ENCODE measurements at regions not wholly inside any gene's neighbourhood (a gene's known extent, or its start where the extent isn't known, plus 50 kb on each side); places are given as distances from the start of the nearest gene placed in this dataset.

DNA sequence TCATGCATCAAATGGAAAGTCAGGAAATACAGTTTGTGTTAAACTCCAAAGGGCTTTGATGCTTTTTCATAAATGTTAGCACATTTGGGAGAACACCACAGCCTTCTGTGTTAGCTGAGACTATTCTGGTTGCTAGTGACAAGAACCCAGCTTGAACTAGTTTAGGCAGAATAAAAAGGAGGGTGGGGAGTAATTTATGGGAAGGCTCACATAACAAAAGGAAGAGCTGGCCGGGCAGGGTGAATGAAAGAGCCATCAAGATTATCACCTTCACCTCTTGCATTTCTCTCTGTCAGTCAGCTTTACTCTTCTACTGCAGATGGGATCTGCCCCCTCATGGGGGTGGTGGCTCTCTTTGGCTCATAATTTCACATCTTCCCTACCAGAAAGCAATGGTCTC, 75.4 kb upstream of the VTCN1 start:
- no peak for DNase-seq (ENCODE audit: low spot score)
- TF ChIP-seq OVOL2 (CRISPR knock-in tag; IDR thresholded peaks at IDR 0.05; ENCODE audit: borderline replicate concordance) (no peak), IRF2 (CRISPR knock-in tag; IDR thresholded peaks at IDR 0.05; ENCODE audit: borderline replicate concordance, low read depth) (no peak), FOXK1 (CRISPR knock-in tag; IDR thresholded peaks at IDR 0.05) (no peak), ZNF423 (CRISPR knock-in tag; IDR thresholded peaks at IDR 0.05) (no peak), ATF1 (CRISPR knock-in tag; IDR thresholded peaks at IDR 0.05) (no peak), ZNF416 (CRISPR knock-in tag; IDR thresholded peaks at IDR 0.05) (no peak), HMGA2 (CRISPR knock-in tag; IDR thresholded peaks at IDR 0.05) (no peak)
- TF ChIP-seq, protein P1, sequence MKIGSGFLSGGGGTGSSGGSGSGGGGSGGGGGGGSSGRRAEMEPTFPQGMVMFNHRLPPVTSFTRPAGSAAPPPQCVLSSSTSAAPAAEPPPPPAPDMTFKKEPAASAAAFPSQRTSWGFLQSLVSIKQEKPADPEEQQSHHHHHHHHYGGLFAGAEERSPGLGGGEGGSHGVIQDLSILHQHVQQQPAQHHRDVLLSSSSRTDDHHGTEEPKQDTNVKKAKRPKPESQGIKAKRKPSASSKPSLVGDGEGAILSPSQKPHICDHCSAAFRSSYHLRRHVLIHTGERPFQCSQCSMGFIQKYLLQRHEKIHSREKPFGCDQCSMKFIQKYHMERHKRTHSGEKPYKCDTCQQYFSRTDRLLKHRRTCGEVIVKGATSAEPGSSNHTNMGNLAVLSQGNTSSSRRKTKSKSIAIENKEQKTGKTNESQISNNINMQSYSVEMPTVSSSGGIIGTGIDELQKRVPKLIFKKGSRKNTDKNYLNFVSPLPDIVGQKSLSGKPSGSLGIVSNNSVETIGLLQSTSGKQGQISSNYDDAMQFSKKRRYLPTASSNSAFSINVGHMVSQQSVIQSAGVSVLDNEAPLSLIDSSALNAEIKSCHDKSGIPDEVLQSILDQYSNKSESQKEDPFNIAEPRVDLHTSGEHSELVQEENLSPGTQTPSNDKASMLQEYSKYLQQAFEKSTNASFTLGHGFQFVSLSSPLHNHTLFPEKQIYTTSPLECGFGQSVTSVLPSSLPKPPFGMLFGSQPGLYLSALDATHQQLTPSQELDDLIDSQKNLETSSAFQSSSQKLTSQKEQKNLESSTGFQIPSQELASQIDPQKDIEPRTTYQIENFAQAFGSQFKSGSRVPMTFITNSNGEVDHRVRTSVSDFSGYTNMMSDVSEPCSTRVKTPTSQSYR (CRISPR knock-in tag; IDR thresholded peaks at IDR 0.05) = no peak
- TF ChIP-seq, protein P2, sequence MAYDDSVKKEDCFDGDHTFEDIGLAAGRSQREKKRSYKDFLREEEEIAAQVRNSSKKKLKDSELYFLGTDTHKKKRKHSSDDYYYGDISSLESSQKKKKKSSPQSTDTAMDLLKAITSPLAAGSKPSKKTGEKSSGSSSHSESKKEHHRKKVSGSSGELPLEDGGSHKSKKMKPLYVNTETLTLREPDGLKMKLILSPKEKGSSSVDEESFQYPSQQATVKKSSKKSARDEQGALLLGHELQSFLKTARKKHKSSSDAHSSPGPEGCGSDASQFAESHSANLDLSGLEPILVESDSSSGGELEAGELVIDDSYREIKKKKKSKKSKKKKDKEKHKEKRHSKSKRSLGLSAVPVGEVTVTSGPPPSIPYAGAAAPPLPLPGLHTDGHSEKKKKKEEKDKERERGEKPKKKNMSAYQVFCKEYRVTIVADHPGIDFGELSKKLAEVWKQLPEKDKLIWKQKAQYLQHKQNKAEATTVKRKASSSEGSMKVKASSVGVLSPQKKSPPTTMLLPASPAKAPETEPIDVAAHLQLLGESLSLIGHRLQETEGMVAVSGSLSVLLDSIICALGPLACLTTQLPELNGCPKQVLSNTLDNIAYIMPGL (CRISPR knock-in tag; IDR thresholded peaks at IDR 0.05) = no peak
- TF ChIP-seq, protein P3, sequence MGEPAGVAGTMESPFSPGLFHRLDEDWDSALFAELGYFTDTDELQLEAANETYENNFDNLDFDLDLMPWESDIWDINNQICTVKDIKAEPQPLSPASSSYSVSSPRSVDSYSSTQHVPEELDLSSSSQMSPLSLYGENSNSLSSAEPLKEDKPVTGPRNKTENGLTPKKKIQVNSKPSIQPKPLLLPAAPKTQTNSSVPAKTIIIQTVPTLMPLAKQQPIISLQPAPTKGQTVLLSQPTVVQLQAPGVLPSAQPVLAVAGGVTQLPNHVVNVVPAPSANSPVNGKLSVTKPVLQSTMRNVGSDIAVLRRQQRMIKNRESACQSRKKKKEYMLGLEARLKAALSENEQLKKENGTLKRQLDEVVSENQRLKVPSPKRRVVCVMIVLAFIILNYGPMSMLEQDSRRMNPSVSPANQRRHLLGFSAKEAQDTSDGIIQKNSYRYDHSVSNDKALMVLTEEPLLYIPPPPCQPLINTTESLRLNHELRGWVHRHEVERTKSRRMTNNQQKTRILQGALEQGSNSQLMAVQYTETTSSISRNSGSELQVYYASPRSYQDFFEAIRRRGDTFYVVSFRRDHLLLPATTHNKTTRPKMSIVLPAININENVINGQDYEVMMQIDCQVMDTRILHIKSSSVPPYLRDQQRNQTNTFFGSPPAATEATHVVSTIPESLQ (CRISPR knock-in tag; IDR thresholded peaks at IDR 0.05) = no peak
- ChIA-PET CTCF (interaction anchor here (1.2 to 3.4 kb wide), 4 partner anchors 158 to 219 kb away, joined by 5 to 63 read pairs (median 30); partner anchors contain the start of gene TRIM45), POLR2A (no interaction called here)
- H3K27ac Mint-ChIP-seq = no peak overlapping the region; the same call in 1 of the 2 replicates
- no peaks in the 10 kb centered on the region for H3K27me3 Mint-ChIP-seq (ENCODE audit: low read depth)
- H3K4me3 Mint-ChIP-seq = no peak overlapping the region
- H3K4me1 Mint-ChIP-seq = peaks cover 17% of the 10 kb centered on the region
- H3K36me3 Mint-ChIP-seq = no peaks in the 10 kb centered on the region
- H3K9me3 Mint-ChIP-seq = no peaks in the 10 kb centered on the region
- ATAC-seq = peak; percentile 36; the same call in 1 of the 2 replicates

DNA sequence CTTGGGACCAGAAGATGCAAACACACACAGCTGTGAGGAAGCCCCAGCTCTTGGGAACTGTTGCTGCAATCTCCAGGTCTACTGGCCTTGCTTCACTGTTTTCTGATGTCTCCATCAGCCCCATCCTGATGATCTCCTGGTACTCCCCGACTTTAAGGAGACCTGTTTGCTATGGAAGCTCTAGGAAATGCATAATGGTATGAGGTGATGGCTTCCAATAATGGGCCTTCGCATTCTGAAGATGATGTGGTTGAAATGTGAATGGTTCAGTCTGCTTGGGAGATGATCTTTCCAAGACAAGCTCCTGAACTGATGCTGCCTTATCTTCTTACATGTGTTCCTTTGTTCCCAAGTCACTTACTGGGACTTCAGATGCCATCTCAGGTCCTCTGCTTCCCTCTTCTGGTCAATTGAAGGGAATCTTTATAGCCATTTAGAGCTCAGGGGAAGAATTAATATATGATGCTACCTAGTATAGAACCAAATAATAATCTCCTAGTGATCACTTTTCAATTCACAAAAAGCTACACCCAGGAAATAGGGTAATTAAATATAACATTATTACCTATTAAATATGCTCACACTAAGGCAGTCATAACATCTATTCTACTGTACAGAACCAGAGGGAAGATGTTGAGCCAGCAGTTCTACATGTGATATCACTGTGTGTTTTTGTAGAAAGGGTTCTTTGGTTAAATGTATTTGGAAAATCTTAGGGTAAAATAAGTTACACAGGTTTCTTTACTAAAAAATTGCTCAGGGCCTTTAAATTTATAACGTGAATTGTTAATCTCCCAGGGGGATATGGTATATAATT, 73.9 kb upstream of the VTCN1 start:
- no peaks in the 10 kb centered on the region for H3K9me3 Mint-ChIP-seq
- ChIA-PET POLR2A (interaction anchor here (0.7 to 1.5 kb wide), 5 partner anchors 162 to 225 kb away, joined by 3 to 5 read pairs (median 3); partner anchors contain the start of gene TTF2), CTCF (interaction anchor here (0.6 to 3.4 kb wide), 46 partner anchors 8 to 469 kb away, joined by 3 to 63 read pairs (median 5); partner anchors contain the start of genes TRIM45 and TTF2)
- TF ChIP-seq JAZF1 (CRISPR knock-in tag; IDR thresholded peaks at IDR 0.05) = no peak
- TF ChIP-seq CTCF (IDR thresholded peaks at IDR 0.05) = peak; percentile 30; the same call in 1 of the 2 replicates
- ATAC-seq (peak; percentile 87), DNase-seq (ENCODE audit: low spot score) (no peak)
- H3K4me1 Mint-ChIP-seq = peaks cover 17% of the 10 kb centered on the region
- no peaks in the 10 kb centered on the region for H3K27me3 Mint-ChIP-seq (ENCODE audit: low read depth)
- H3K4me3 Mint-ChIP-seq = no peak overlapping the region
- H3K36me3 Mint-ChIP-seq = no peaks in the 10 kb centered on the region
- H3K27ac Mint-ChIP-seq = no peak overlapping the region

GRCh38 chr1:117278531-117278930, 67.8 kb upstream of the VTCN1 start:
- no peaks in the 10 kb centered on the region for H3K27me3 Mint-ChIP-seq (ENCODE audit: low read depth)
- H3K36me3 Mint-ChIP-seq = peaks cover 4% of the 10 kb centered on the region
- no peak overlapping the region for H3K27ac Mint-ChIP-seq
- ATAC-seq = no peak
- ChIA-PET CTCF (interaction anchor here (0.5 kb wide), 1 partner anchor 211 kb away, joined by 3 read pairs; no protein-coding TSS in a partner anchor), POLR2A (no interaction called here)
- H3K4me1 Mint-ChIP-seq = peaks cover 10% of the 10 kb centered on the region; the same call in 1 of the 2 replicates
- peaks cover 4% of the 10 kb centered on the region for H3K9me3 Mint-ChIP-seq
- no peak overlapping the region for H3K4me3 Mint-ChIP-seq
- no peak for DNase-seq (ENCODE audit: low spot score)
- TF ChIP-seq, protein P4, sequence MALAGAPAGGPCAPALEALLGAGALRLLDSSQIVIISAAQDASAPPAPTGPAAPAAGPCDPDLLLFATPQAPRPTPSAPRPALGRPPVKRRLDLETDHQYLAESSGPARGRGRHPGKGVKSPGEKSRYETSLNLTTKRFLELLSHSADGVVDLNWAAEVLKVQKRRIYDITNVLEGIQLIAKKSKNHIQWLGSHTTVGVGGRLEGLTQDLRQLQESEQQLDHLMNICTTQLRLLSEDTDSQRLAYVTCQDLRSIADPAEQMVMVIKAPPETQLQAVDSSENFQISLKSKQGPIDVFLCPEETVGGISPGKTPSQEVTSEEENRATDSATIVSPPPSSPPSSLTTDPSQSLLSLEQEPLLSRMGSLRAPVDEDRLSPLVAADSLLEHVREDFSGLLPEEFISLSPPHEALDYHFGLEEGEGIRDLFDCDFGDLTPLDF (CRISPR knock-in tag; IDR thresholded peaks at IDR 0.05) = no peak
- no peak for TF ChIP-seq TCF7 (CRISPR knock-in tag; IDR thresholded peaks at IDR 0.05; ENCODE audit: low read depth)
- no peak for TF ChIP-seq NR3C1 (CRISPR knock-in tag; conservative IDR thresholded peaks at IDR 0.05; ENCODE audit: low read depth)
- TF ChIP-seq ZNF532 (CRISPR knock-in tag; IDR thresholded peaks at IDR 0.05; ENCODE audit: borderline replicate concordance) = no peak
- no peak for TF ChIP-seq NFATC4 (CRISPR knock-in tag; IDR thresholded peaks at IDR 0.05)

All from WTC11 (cell line).